B cell (primary cell): ENCODE measurements at regions not wholly inside any gene's neighbourhood (a gene's known extent, or its start where the extent isn't known, plus 50 kb on each side); places are given as distances from the start of the nearest gene placed in this dataset.

Experiments used
- EZH2 ChIP-seq: IDR thresholded peaks from 2 replicates; pipeline ENCODE4 v1.6.1; 2012; ENCODE audit warnings: borderline replicate concordance, low read depth, mild to moderate bottlenecking, moderate library complexity, low read length; ENCODE audit not compliant: insufficient read depth, poor library complexity, severe bottlenecking
- TF ChIP-seq, protein P1 (sequence below): fragments of 200-600 bp; IDR thresholded peaks from one replicate; pipeline ENCODE4 v1.8.0; 2022; ENCODE audit warnings: antibody characterized with exemption, mild to moderate bottlenecking

DNA sequence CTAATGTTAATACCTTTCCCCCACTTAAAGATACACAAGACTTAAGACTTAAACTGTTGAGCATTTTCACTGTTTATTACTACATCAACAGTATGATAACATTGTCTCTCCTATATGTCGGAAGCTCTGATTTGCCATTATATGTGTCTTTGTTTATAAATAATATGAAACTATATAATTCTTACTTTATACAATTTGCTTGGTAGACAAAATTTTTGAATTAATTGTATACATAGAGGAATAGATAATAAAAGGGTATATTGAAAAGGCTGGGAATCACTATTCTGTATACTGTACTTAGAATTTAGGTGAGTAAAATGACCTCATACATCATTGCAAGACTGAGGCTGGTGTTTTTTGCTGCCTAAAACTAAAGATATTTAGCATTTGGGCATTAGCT is 82.1 kb upstream of the HDAC9 start:
- TF ChIP-seq, protein P1, sequence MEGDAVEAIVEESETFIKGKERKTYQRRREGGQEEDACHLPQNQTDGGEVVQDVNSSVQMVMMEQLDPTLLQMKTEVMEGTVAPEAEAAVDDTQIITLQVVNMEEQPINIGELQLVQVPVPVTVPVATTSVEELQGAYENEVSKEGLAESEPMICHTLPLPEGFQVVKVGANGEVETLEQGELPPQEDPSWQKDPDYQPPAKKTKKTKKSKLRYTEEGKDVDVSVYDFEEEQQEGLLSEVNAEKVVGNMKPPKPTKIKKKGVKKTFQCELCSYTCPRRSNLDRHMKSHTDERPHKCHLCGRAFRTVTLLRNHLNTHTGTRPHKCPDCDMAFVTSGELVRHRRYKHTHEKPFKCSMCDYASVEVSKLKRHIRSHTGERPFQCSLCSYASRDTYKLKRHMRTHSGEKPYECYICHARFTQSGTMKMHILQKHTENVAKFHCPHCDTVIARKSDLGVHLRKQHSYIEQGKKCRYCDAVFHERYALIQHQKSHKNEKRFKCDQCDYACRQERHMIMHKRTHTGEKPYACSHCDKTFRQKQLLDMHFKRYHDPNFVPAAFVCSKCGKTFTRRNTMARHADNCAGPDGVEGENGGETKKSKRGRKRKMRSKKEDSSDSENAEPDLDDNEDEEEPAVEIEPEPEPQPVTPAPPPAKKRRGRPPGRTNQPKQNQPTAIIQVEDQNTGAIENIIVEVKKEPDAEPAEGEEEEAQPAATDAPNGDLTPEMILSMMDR: no peak
- no peak for TF ChIP-seq EZH2
